BJ (cell line): ENCODE measurements at regions not wholly inside any gene's neighbourhood (a gene's known extent, or its start where the extent isn't known, plus 50 kb on each side); places are given as distances from the start of the nearest gene placed in this dataset.

Experiments
- CTCF ChIA-PET: fragments of 350-600 bp; formaldehyde crosslinking; extraction: SDS; loops from one replicate; lab custom pipeline; 2021; ENCODE audit warnings: antibody characterized with exemption, inconsistent platforms; lab: Yijun Ruan, JAX
- POLR2A ChIA-PET: fragments of 300-600 bp; sonication (Branson Sonifier 250); formaldehyde crosslinking; extraction: SDS; loops from one replicate; lab custom pipeline; 2021; ENCODE audit warnings: antibody characterized with exemption; lab: Charles Lee
- DNase-seq: peaks from one replicate; pipeline ENCODE4 v3.0.0-alpha.2; 2011; ENCODE audit warnings: low read depth
- H3K27me3 ChIP-seq: 2 replicates; pipeline ENCODE4 v1.6.0; 2011; ENCODE audit warnings: low read length; ENCODE audit not compliant: control insufficient read depth, insufficient read depth
- H3K36me3 ChIP-seq: 2 replicates; pipeline ENCODE4 v1.5.1; 2011; ENCODE audit warnings: low read length; ENCODE audit not compliant: control insufficient read depth, insufficient read depth
- H3K4me3 ChIP-seq: 2 replicates; pipeline ENCODE4 v1.5.1; 2011; ENCODE audit warnings: low read depth, mild to moderate bottlenecking, control low read depth, low read length
- TF ChIP-seq, protein P1 (sequence below): IDR thresholded peaks from 2 replicates; pipeline ENCODE4 v1.5.1; 2011; ENCODE audit warnings: low read depth, mild to moderate bottlenecking, control low read depth, inconsistent platforms, low read length, moderate library complexity; ENCODE audit not compliant: insufficient read depth

DNA sequence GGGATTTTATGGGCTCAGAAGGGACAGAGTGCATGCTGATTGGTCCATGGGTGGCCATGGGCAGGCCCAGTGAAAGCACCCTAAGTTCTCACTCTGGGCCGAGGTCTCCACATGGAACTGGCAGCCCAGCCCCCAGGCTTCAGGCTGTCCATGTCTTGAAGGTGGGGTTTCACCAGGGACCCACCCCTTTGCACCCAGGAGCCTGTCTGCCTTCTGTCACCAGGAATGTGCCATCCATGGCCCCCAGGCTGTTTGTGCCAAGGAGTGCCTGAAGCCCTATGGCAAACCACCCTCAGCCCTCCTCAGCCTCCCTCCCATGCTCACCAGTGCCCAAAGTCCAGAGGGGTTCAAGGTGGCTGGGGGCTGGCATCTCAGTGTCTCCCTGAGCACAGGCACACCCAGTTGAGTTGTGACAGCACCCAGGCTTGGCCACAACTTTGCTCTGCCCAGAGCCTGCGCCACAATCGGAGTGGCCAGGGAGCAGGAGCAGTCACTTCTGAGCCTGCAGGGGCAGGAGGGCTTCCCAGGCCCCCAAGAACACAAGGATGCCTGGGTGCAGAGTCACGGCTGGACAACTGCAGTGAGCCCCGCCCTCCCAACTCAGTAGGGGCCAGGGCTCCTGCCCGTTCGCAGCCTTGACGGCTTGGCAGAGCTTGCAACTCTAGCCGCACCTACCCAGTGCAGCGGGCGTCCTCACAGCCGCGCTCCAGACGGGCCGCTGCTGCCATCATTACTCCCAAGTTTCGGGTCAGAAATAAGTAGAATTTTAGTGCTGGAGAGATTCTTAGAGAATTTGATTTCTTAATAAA lies 185.3 kb upstream of the NUDT6 start:
- DNase-seq = no peak
- Histone ChIP-seq H3K27me3 (no peaks in the 10 kb centered on the region), H3K36me3 (peaks cover 2% of the 10 kb centered on the region; the same call in 1 of the 2 replicates), H3K4me3 (no peak overlapping the region)
- CTCF ChIA-PET = interaction anchor here (1.3 kb wide), 1 partner anchor 553 kb away, joined by 5 read pairs; no protein-coding TSS in a partner anchor
- TF ChIP-seq, protein P1, sequence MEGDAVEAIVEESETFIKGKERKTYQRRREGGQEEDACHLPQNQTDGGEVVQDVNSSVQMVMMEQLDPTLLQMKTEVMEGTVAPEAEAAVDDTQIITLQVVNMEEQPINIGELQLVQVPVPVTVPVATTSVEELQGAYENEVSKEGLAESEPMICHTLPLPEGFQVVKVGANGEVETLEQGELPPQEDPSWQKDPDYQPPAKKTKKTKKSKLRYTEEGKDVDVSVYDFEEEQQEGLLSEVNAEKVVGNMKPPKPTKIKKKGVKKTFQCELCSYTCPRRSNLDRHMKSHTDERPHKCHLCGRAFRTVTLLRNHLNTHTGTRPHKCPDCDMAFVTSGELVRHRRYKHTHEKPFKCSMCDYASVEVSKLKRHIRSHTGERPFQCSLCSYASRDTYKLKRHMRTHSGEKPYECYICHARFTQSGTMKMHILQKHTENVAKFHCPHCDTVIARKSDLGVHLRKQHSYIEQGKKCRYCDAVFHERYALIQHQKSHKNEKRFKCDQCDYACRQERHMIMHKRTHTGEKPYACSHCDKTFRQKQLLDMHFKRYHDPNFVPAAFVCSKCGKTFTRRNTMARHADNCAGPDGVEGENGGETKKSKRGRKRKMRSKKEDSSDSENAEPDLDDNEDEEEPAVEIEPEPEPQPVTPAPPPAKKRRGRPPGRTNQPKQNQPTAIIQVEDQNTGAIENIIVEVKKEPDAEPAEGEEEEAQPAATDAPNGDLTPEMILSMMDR = no peak
- POLR2A ChIA-PET = no interaction called here

DNA sequence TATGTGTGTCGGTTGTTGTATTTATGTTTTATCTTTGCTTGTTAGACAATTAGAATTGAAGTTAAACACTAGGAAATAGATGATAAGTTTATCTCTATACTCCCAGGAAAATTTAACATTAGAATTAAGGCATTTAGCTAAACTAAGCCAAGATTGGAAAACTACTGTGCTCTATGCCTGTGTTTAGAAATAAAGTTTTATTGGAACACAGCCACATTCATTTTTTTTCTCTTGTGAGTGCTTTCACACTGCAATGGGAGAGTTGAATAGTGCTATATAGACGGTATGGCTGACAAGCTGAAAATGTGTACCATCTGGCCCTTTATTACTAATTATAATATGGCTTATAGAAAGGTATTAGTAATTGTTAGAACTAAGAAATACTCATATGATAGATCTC lies 186.7 kb upstream of the NUDT6 start:
- H3K4me3 ChIP-seq = no peak overlapping the region
- TF ChIP-seq, protein P1 = no peak
- H3K36me3 ChIP-seq = peaks cover 2% of the 10 kb centered on the region; the same call in 1 of the 2 replicates
- no peak for DNase-seq
- ChIA-PET CTCF (no interaction called here), POLR2A (no interaction called here)
- no peaks in the 10 kb centered on the region for H3K27me3 ChIP-seq

DNA sequence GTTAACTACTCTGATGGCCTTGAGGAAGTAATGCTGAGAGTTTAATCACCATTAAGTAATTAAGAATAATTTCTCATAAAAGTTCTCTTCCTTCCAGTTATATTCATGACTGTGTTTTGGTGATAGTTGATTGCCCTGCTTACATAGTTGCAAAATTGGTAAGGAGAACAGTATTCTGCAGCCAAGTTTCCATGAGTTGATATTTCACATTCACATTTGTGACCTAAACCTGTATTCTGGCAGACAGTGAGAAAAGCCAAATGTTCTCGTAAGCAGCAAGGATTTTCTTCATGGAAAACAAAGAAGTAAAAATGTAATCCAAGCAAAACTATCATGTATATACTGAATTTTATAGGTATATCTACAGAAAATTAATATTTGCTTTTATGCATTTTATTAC lies 187.8 kb upstream of the NUDT6 start:
- POLR2A ChIA-PET = no interaction called here
- Histone ChIP-seq H3K27me3 (no peaks in the 10 kb centered on the region), H3K36me3 (peaks cover 5% of the 10 kb centered on the region), H3K4me3 (no peak overlapping the region)
- TF ChIP-seq, protein P1 = no peak
- DNase-seq = no peak
- CTCF ChIA-PET = no interaction called here

DNA sequence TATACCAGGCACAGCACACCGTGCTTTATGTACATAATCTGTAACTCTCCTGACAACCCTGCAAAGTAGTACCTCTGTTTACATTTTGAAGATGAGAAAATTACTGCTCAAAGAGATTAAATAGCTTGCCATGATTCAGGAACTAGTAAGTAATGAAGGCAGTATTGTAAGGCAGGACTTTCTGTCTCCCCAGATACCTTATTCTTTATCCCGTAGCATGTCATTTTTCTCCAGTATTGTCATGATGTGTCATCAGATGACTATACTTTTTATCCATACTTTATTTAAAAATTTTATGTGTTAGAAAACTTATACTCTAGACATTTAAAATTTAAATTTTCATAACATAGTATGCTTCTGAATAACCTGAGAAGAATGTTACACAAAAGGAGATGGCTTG lies 188.3 kb upstream of the NUDT6 start:
- Histone ChIP-seq H3K4me3 (no peak overlapping the region), H3K27me3 (no peaks in the 10 kb centered on the region), H3K36me3 (peaks cover 5% of the 10 kb centered on the region)
- TF ChIP-seq, protein P1 = no peak
- ChIA-PET POLR2A (no interaction called here), CTCF (interaction anchor here (1.0 to 2.3 kb wide), 2 partner anchors 8 to 111 kb away, joined by 3 to 10 read pairs; no protein-coding TSS in a partner anchor)
- no peak for DNase-seq

DNA sequence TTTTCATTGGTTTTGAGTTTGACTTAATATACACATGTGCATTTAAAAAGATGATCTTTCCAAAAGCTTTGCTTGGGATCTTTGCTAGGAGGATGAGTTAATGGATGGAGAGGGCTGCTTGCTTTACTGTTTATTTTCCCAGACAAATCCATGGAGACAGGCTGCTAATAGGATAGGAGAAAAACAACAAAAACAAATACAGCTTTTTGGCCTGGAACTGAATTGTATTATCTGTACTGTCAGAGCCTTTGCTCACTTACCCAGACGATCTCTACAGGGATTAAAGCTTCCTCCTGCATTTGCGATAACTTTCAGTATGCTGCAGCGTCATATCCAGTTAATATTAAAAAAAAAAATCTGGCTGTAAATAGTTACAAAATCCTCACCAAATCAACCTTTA lies 190.8 kb upstream of the NUDT6 start:
- peaks cover 3% of the 10 kb centered on the region for H3K36me3 ChIP-seq
- TF ChIP-seq, protein P1 = no peak
- ChIA-PET CTCF (interaction anchor here (1.0 to 2.3 kb wide), 3 partner anchors 10 to 14 kb away, joined by 3 to 10 read pairs (median 5); no protein-coding TSS in a partner anchor), POLR2A (no interaction called here)
- H3K4me3 ChIP-seq = no peak overlapping the region
- no peaks in the 10 kb centered on the region for H3K27me3 ChIP-seq
- DNase-seq = no peak
